Raji (cell line): ENCODE measurements at regions not wholly inside any gene's neighbourhood (a gene's known extent, or its start where the extent isn't known, plus 50 kb on each side); places are given as distances from the start of the nearest gene placed in this dataset.

ENCODE experiments used
- POLR2A ChIP-seq: IDR thresholded peaks from 2 replicates; pipeline ENCODE4 v1.6.1; 2011; ENCODE audit warnings: low read depth, low read length, control low read depth; ENCODE audit not compliant: insufficient read depth

GRCh38 chr10:45058580-45058979, 57.9 kb downstream of the ZNF22 start:
- TF ChIP-seq POLR2A: no peak

- no peak for TF ChIP-seq POLR2A
Observed at GRCh38 chr10:45058992-45059561, 58.4 kb downstream of the ZNF22 start.

- no peak for TF ChIP-seq POLR2A
Observed at GRCh38 chr10:45059632-45060031, 58.9 kb downstream of the ZNF22 start.

GRCh38 chr10:45061982-45062381, 61.3 kb downstream of the ZNF22 start:
- no peak for TF ChIP-seq POLR2A

GRCh38 chr10:45063591-45064231, 63.0 kb downstream of the ZNF22 start:
- TF ChIP-seq POLR2A: no peak

- no peak for TF ChIP-seq POLR2A
Observed at GRCh38 chr10:45064998-45065397, 64.3 kb downstream of the ZNF22 start.

GRCh38 chr10:45071043-45071813, 70.5 kb downstream of the ZNF22 start:
- no peak for TF ChIP-seq POLR2A

- TF ChIP-seq POLR2A: no peak
Observed at GRCh38 chr10:45075216-45075615, 74.5 kb downstream of the ZNF22 start.

- TF ChIP-seq POLR2A: no peak
Observed at GRCh38 chr10:45075826-45076380, 75.2 kb downstream of the ZNF22 start.

- no peak for TF ChIP-seq POLR2A
Observed at GRCh38 chr10:45076891-45077290, 76.2 kb downstream of the ZNF22 start.

- no peak for TF ChIP-seq POLR2A
Observed at GRCh38 chr10:45080331-45080730, 79.6 kb downstream of the ZNF22 start.

GRCh38 chr10:45082176-45082575, 81.5 kb downstream of the ZNF22 start:
- no peak for TF ChIP-seq POLR2A

GRCh38 chr10:45091968-45092367, 91.2 kb downstream of the ZNF22 start:
- no peak for TF ChIP-seq POLR2A

GRCh38 chr10:45093945-45094344, 93.2 kb downstream of the ZNF22 start:
- no peak for TF ChIP-seq POLR2A

GRCh38 chr10:45095286-45095685, 94.6 kb downstream of the ZNF22 start:
- TF ChIP-seq POLR2A: no peak

GRCh38 chr10:45096001-45096400, 95.3 kb downstream of the ZNF22 start:
- no peak for TF ChIP-seq POLR2A

GRCh38 chr10:45100429-45100828, 99.7 kb downstream of the ZNF22 start:
- TF ChIP-seq POLR2A: no peak

- TF ChIP-seq POLR2A: no peak
Observed at GRCh38 chr10:45104674-45105073, 104.0 kb downstream of the ZNF22 start.
